ENCODE measurements at regions not wholly inside any gene's neighbourhood (a gene's known extent, or its start where the extent isn't known, plus 50 kb on each side); places are given as distances from the start of the nearest gene placed in this dataset.

- TF ChIP-seq POLR2A (IDR thresholded peaks at IDR 0.05; ENCODE audit: low read depth, low read length), result no peak
- TF ChIP-seq TAF1 (IDR thresholded peaks at IDR 0.05; ENCODE audit: low read depth, low read length), result no peak
- TF ChIP-seq PAX5 (IDR thresholded peaks at IDR 0.05; ENCODE audit: insufficient read depth, low read length, severe bottlenecking), result no peak
- no peak for TF ChIP-seq POLR2AphosphoS5 (IDR thresholded peaks at IDR 0.05; ENCODE audit: low read depth, low read length)
- no peak for TF ChIP-seq SPI1 (IDR thresholded peaks at IDR 0.05; ENCODE audit: low read depth, low read length)
- TF ChIP-seq POU2F2 (IDR thresholded peaks at IDR 0.05; ENCODE audit: low read depth, low read length), result no peak
Observed at GRCh38 chr4:20554134-20554533, 146.1 kb upstream of the PACRGL start.

Data from GM12891 (cell line).